Tibial nerve (tissue), 4 donors: ENCODE measurements at regions not wholly inside any gene's neighbourhood (a gene's known extent, or its start where the extent isn't known, plus 50 kb on each side); places are given as distances from the start of the nearest gene placed in this dataset.

Source experiments
- DNase-seq, 2 donors: peaks; one replicate each; pipeline ENCODE4 v3.0.0-alpha.2; 2019; ENCODE audit warnings: low spot score in 2 of 2
- H3K27ac ChIP-seq, 4 donors: fragments of 200-600 bp; sonication (generic) in 3 of 4; one replicate each; pipeline ENCODE4 v1.5.1; 2017 to 2019; ENCODE audit warnings: mild to moderate bottlenecking in 1 of 4
- H3K27me3 ChIP-seq, 2 donors: fragments of 200-600 bp; sonication (generic) in 1 of 2; one replicate each; pipeline versions ENCODE4 v1.5.1 to v1.6.0; 2017 to 2019
- H3K36me3 ChIP-seq, 3 donors: fragments of 200-600 bp; sonication (generic); one replicate each; pipeline ENCODE4 v1.5.1; 2018 to 2019
- H3K4me1 ChIP-seq, 4 donors: fragments of 200-600 bp; sonication (generic) in 3 of 4; one replicate each; pipeline ENCODE4 v1.5.1; 2017 to 2019
- H3K4me3 ChIP-seq, 4 donors: fragments of 200-600 bp; sonication (generic) in 3 of 4; one replicate each; pipeline ENCODE4 v1.5.1; 2017 to 2019; ENCODE audit warnings: mild to moderate bottlenecking in 1 of 4, moderate library complexity in 1 of 4
- H3K9me3 ChIP-seq, 4 donors: fragments of 200-600 bp; sonication (generic) in 3 of 4; one replicate each; pipeline ENCODE4 v1.5.1; 2017 to 2019
- EP300 ChIP-seq, 2 donors: sonication (generic); formaldehyde crosslinking; IDR thresholded peaks; one replicate each; pipeline ENCODE4 v1.6.1; 2017; ENCODE audit warnings: antibody characterized with exemption in 2 of 2, mild to moderate bottlenecking in 1 of 2
- POLR2A ChIP-seq, 2 donors: fragments of 450-650 bp; IDR thresholded peaks; one replicate each; pipeline ENCODE4 v1.6.1; 2017; ENCODE audit warnings: antibody characterized with exemption in 2 of 2, mild to moderate bottlenecking in 2 of 2, moderate library complexity in 2 of 2
- WGBS, 2 donors: methylation state at CpG; one replicate each; pipeline ENCODE4 v1.1.5; 2018; 5-methylcytosine and 5-hydroxymethylcytosine counted together
- TF ChIP-seq, protein P1 (sequence below), 5 experiments: fragments of 200-600 bp in 3 of 5; fragments of 450-650 bp in 2 of 5; sonication (generic) in 3 of 5; IDR thresholded peaks; one replicate each; pipeline ENCODE4 v1.5.1; 2016 to 2019; ENCODE audit warnings: antibody characterized with exemption in 5 of 5, mild to moderate bottlenecking in 3 of 5, moderate library complexity in 2 of 5

- no peak for DNase-seq
- Histone ChIP-seq H3K27ac (no peak overlapping the region), H3K9me3 (no peaks in the 10 kb centered on the region), H3K36me3 (no peaks in the 10 kb centered on the region), H3K4me3 (no peak overlapping the region), H3K4me1 (no peaks in the 10 kb centered on the region), H3K27me3 (no peaks in the 10 kb centered on the region)
- WGBS, 2 donors, result 66 to 74% methylated on average over 2 of the region's 2 CpGs
- TF ChIP-seq, protein P1, sequence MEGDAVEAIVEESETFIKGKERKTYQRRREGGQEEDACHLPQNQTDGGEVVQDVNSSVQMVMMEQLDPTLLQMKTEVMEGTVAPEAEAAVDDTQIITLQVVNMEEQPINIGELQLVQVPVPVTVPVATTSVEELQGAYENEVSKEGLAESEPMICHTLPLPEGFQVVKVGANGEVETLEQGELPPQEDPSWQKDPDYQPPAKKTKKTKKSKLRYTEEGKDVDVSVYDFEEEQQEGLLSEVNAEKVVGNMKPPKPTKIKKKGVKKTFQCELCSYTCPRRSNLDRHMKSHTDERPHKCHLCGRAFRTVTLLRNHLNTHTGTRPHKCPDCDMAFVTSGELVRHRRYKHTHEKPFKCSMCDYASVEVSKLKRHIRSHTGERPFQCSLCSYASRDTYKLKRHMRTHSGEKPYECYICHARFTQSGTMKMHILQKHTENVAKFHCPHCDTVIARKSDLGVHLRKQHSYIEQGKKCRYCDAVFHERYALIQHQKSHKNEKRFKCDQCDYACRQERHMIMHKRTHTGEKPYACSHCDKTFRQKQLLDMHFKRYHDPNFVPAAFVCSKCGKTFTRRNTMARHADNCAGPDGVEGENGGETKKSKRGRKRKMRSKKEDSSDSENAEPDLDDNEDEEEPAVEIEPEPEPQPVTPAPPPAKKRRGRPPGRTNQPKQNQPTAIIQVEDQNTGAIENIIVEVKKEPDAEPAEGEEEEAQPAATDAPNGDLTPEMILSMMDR (IDR thresholded peaks at IDR 0.05), result no peak
- TF ChIP-seq POLR2A (IDR thresholded peaks at IDR 0.05) (no peak), EP300 (IDR thresholded peaks at IDR 0.05) (no peak)
Observed at GRCh38 chr21:15421947-15422346, 307.8 kb upstream of the USP25 start.

GRCh38 chr21:15422783-15423182 is 307.0 kb upstream of the USP25 start:
- TF ChIP-seq EP300 (IDR thresholded peaks at IDR 0.05) (no peak), POLR2A (IDR thresholded peaks at IDR 0.05) (no peak)
- TF ChIP-seq, protein P1 (IDR thresholded peaks at IDR 0.05), result no peak
- no peaks in the 10 kb centered on the region for H3K27me3 ChIP-seq
- no peak overlapping the region for H3K27ac ChIP-seq
- H3K4me1 ChIP-seq, result no peaks in the 10 kb centered on the region
- H3K9me3 ChIP-seq, result no peaks in the 10 kb centered on the region
- no peaks in the 10 kb centered on the region for H3K36me3 ChIP-seq
- DNase-seq, result no peak
- H3K4me3 ChIP-seq, result no peak overlapping the region
- 61 to 71% methylated on average over 3 of the region's 3 CpGs for WGBS, 2 donors

DNA sequence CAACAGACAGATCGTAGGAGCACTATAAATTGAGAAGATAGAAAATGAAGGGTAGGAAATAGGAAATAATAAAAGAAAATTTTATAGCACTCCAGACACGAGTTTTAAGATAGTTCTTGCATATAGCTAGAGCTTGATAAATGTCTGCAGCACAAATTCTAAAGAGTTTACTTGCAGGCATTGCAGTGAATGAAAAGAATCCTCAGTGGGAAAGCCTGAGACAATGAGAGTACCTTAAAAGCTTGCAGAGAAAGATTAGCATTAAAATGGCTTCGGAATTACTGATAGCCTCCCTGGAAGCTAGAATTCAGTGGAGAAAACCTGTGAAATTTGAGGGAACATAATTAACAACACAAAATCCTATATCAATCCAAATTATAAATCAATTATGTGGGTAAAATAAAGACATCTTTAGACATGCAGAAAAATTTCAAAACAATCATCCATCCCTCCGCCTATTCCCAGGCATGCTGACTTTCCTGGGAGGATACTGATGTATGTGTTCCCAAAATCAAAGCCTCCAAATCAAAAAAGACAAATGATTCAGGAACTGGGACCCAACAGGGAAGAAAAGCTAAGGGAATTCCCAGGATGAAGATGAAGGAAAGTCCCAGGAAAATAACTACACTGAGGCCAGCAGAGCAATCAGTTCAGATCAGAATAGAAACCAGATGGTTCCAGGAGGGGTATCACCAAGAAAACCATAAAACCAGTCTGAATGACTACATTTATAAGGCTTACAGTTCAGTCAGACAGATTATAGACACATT is 305.9 kb upstream of the USP25 start:
- no peak for DNase-seq
- Histone ChIP-seq H3K36me3 (no peaks in the 10 kb centered on the region), H3K4me1 (no peaks in the 10 kb centered on the region), H3K27ac (no peak overlapping the region), H3K9me3 (no peaks in the 10 kb centered on the region), H3K27me3 (no peaks in the 10 kb centered on the region), H3K4me3 (no peak overlapping the region)
- 76 to 81% methylated on average over 4 of the region's 4 CpGs for WGBS, 2 donors
- TF ChIP-seq EP300 (IDR thresholded peaks at IDR 0.05) (no peak), POLR2A (IDR thresholded peaks at IDR 0.05) (no peak)
- TF ChIP-seq, protein P1 (IDR thresholded peaks at IDR 0.05), result no peak

- Histone ChIP-seq H3K36me3 (no peaks in the 10 kb centered on the region), H3K4me3 (no peak overlapping the region), H3K27me3 (no peaks in the 10 kb centered on the region), H3K9me3 (no peaks in the 10 kb centered on the region), H3K27ac (no peak overlapping the region), H3K4me1 (no peaks in the 10 kb centered on the region)
- DNase-seq, result no peak
- WGBS, 2 donors, result 88 to 90% methylated on average over 3 of the region's 3 CpGs
- TF ChIP-seq EP300 (IDR thresholded peaks at IDR 0.05) (no peak), POLR2A (IDR thresholded peaks at IDR 0.05) (no peak)
- TF ChIP-seq, protein P1 (IDR thresholded peaks at IDR 0.05), result no peak
Observed at GRCh38 chr21:15425049-15425448, 304.7 kb upstream of the USP25 start.

- H3K27me3 ChIP-seq, result no peaks in the 10 kb centered on the region
- no peak overlapping the region for H3K4me3 ChIP-seq
- WGBS, 2 donors, result 59 to 63% methylated on average over 2 of the region's 2 CpGs
- H3K9me3 ChIP-seq, result no peaks in the 10 kb centered on the region
- TF ChIP-seq, protein P1 (IDR thresholded peaks at IDR 0.05), result no peak
- no peak for TF ChIP-seq EP300 (IDR thresholded peaks at IDR 0.05)
- no peak for TF ChIP-seq POLR2A (IDR thresholded peaks at IDR 0.05)
- no peak overlapping the region for H3K27ac ChIP-seq
- H3K36me3 ChIP-seq, result no peaks in the 10 kb centered on the region
- DNase-seq, result no peak
- no peaks in the 10 kb centered on the region for H3K4me1 ChIP-seq
Observed at GRCh38 chr21:15430023-15430422, 299.8 kb upstream of the USP25 start.
